ENCODE measurements at regions not wholly inside any gene's neighbourhood (a gene's known extent, or its start where the extent isn't known, plus 50 kb on each side); places are given as distances from the start of the nearest gene placed in this dataset.
"Not testable (repeated sequence)": the region's sequence is repeated elsewhere in the genome, so short reads cannot be mapped to it uniquely, and the experiment has no call there.

- Histone ChIP-seq H2BK12ac (ENCODE audit: insufficient read length, low read depth, low read length) (no peak overlapping the region), H3T11ph (ENCODE audit: low read length) (no peak overlapping the region), H2BK120ac (ENCODE audit: low read depth, low read length, poor library complexity, severe bottlenecking) (no peak overlapping the region), H4K8ac (replicated peaks; ENCODE audit: insufficient read length, low read depth, low read length) (no peak overlapping the region), H3K79me2 (ENCODE audit: insufficient read depth, low read length) (no peaks in the 10 kb centered on the region), H3K23me2 (ENCODE audit: insufficient read length, low read depth, low read length, poor library complexity, severe bottlenecking) (no peaks in the 10 kb centered on the region), H2BK20ac (ENCODE audit: low read depth, low read length, poor library complexity, severe bottlenecking) (no peak overlapping the region), H4K5ac (ENCODE audit: insufficient read length, low read depth, low read length) (no peak overlapping the region), H2AK5ac (ENCODE audit: insufficient read length, low read length) (no peak overlapping the region), H3K18ac (ENCODE audit: insufficient read length, low read depth, low read length) (no peak overlapping the region), H3K4me2 (ENCODE audit: insufficient read depth, insufficient read length, low read length) (no peak overlapping the region), H3K27me3 (ENCODE audit: insufficient read depth, low read length) (no peaks in the 10 kb centered on the region), H2BK15ac (ENCODE audit: low read depth, low read length) (no peak overlapping the region), H3K4ac (ENCODE audit: low read depth, low read length) (no peak overlapping the region), H3K56ac (ENCODE audit: insufficient read length, low read depth, low read length) (no peak overlapping the region), H4K20me1 (ENCODE audit: control insufficient read depth, insufficient read depth, insufficient read length) (no peaks in the 10 kb centered on the region), H3K14ac (ENCODE audit: insufficient read depth, low read length) (no peak overlapping the region), H3K4me1 (ENCODE audit: insufficient read depth, low read length) (no peaks in the 10 kb centered on the region), H3K9ac (ENCODE audit: extremely low read depth, insufficient read length, low read length) (no peak overlapping the region), H3K23ac (ENCODE audit: insufficient read length, low read depth, low read length) (no peak overlapping the region), H3K9me3 (ENCODE audit: control insufficient read depth, low read depth, low read length) (no peaks in the 10 kb centered on the region), H2AFZ (ENCODE audit: low read length) (no peak overlapping the region), H3K27ac (ENCODE audit: insufficient read length, low read depth, low read length) (no peak overlapping the region), H2BK5ac (ENCODE audit: insufficient read length, low read length) (no peak overlapping the region), H4K91ac (ENCODE audit: insufficient read length, low read depth, low read length) (no peak overlapping the region), H3K79me1 (ENCODE audit: insufficient read depth, low read depth, low read length, poor library complexity, severe bottlenecking) (no peaks in the 10 kb centered on the region)
- WGBS (ENCODE audit: extremely low coverage, insufficient read length, low lambda C conversion rate), result no CpG with 5 or more reads among the region's 16 CpGs
- Mint-ChIP-seq H3K4me3 (no peak overlapping the region), H3K27me3 (ENCODE audit: low read depth) (peaks cover 1% of the 10 kb centered on the region; the same call in 1 of the 2 replicates), H3K9me3 (peaks cover 0 to 2% of the 10 kb centered on the region in 2 experiments; a peak in 1 of 5 replicates), H3K36me3 (ENCODE audit: insufficient read depth in 1 of 3, low read depth in 3 of 3) (peaks cover 0 to 2% (median 0%) of the 10 kb centered on the region in 3 experiments; a peak in 1 of 7 replicates), H3K27ac (no peak overlapping the region), H3K4me1 (no peaks in the 10 kb centered on the region)
- DNase-seq, result no peak
- TF ChIP-seq, protein P1, sequence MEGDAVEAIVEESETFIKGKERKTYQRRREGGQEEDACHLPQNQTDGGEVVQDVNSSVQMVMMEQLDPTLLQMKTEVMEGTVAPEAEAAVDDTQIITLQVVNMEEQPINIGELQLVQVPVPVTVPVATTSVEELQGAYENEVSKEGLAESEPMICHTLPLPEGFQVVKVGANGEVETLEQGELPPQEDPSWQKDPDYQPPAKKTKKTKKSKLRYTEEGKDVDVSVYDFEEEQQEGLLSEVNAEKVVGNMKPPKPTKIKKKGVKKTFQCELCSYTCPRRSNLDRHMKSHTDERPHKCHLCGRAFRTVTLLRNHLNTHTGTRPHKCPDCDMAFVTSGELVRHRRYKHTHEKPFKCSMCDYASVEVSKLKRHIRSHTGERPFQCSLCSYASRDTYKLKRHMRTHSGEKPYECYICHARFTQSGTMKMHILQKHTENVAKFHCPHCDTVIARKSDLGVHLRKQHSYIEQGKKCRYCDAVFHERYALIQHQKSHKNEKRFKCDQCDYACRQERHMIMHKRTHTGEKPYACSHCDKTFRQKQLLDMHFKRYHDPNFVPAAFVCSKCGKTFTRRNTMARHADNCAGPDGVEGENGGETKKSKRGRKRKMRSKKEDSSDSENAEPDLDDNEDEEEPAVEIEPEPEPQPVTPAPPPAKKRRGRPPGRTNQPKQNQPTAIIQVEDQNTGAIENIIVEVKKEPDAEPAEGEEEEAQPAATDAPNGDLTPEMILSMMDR (conservative IDR thresholded peaks at IDR 0.05), result no peak
These were observed 76.7 kb downstream of the TFAP2A start for GRCh38 chr6:10338151-10338550.

GRCh38 chr6:10337376-10337775, 77.5 kb downstream of the TFAP2A start:
- not testable (repeated sequence) for H4K8ac ChIP-seq (replicated peaks; ENCODE audit: insufficient read length, low read depth, low read length); H3K14ac ChIP-seq (ENCODE audit: insufficient read depth, low read length); H3K79me1 ChIP-seq (ENCODE audit: insufficient read depth, low read depth, low read length, poor library complexity, severe bottlenecking); H3K36me3 Mint-ChIP-seq (ENCODE audit: insufficient read depth in 1 of 3, low read depth in 3 of 3); H3K4ac ChIP-seq (ENCODE audit: low read depth, low read length); DNase-seq; H2BK120ac ChIP-seq (ENCODE audit: low read depth, low read length, poor library complexity, severe bottlenecking); H2AFZ ChIP-seq (ENCODE audit: low read length); H3K9me3 ChIP-seq (ENCODE audit: control insufficient read depth, low read depth, low read length); H3T11ph ChIP-seq (ENCODE audit: low read length); H3K9ac ChIP-seq (ENCODE audit: extremely low read depth, insufficient read length, low read length); H3K4me3 Mint-ChIP-seq; H2AK5ac ChIP-seq (ENCODE audit: insufficient read length, low read length); H3K56ac ChIP-seq (ENCODE audit: insufficient read length, low read depth, low read length); H3K27ac ChIP-seq (ENCODE audit: insufficient read length, low read depth, low read length); H2BK20ac ChIP-seq (ENCODE audit: low read depth, low read length, poor library complexity, severe bottlenecking); H3K27me3 Mint-ChIP-seq (ENCODE audit: low read depth); H4K91ac ChIP-seq (ENCODE audit: insufficient read length, low read depth, low read length); H3K79me2 ChIP-seq (ENCODE audit: insufficient read depth, low read length); H3K27ac Mint-ChIP-seq; H4K20me1 ChIP-seq (ENCODE audit: control insufficient read depth, insufficient read depth, insufficient read length); H3K23ac ChIP-seq (ENCODE audit: insufficient read length, low read depth, low read length); H3K23me2 ChIP-seq (ENCODE audit: insufficient read length, low read depth, low read length, poor library complexity, severe bottlenecking); H2BK5ac ChIP-seq (ENCODE audit: insufficient read length, low read length); H2BK12ac ChIP-seq (ENCODE audit: insufficient read length, low read depth, low read length); H2BK15ac ChIP-seq (ENCODE audit: low read depth, low read length); H3K27me3 ChIP-seq (ENCODE audit: insufficient read depth, low read length); H4K5ac ChIP-seq (ENCODE audit: insufficient read length, low read depth, low read length); H3K4me1 Mint-ChIP-seq; H3K18ac ChIP-seq (ENCODE audit: insufficient read length, low read depth, low read length); H3K4me1 ChIP-seq (ENCODE audit: insufficient read depth, low read length); H3K4me2 ChIP-seq (ENCODE audit: insufficient read depth, insufficient read length, low read length); H3K9me3 Mint-ChIP-seq
- no CpG with 5 or more reads among the region's 27 CpGs for WGBS (ENCODE audit: extremely low coverage, insufficient read length, low lambda C conversion rate)

Data from H9 (cell line).